ENCODE measurements at regions not wholly inside any gene's neighbourhood (a gene's known extent, or its start where the extent isn't known, plus 50 kb on each side); places are given as distances from the start of the nearest gene placed in this dataset.

DNA sequence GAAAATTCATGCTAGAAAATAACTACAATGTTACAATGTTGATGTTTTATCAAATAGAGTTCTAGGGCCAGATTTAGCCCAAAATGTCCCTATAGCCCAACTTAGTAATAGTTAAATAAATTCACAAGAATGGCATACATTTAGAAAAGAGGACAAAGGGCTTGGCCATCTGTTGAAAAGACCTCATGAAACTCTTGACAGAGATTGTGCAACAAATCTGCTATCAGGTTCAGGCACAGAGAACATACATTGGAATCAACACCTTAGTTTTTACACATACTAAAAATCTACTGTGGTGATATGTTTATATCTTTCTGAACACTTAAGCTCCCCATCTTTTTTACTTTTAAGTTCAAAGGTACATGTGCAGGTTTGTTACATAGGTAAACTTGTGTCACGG lies 298.3 kb upstream of the DACH1 start:
- DNase-seq (ENCODE audit: low read depth), result no peak

DNA sequence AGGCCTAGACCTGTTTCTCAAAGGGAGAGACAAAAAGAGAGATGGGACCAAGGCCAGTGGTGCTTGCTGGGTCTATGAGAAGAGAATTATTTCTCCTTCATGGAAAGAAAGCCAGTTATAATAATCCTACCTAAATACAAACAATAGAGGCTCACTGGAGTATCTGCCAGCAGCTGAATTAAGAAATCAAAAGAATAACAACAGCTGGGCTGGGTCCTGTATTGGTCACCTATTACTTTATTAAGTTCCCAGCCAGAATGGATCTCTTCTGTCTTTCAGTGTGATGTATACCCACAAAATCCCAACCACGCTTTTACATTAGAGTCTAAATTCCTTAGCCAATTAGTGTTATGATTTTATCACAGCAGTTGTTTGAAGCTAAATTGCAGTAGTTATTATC lies 297.8 kb upstream of the DACH1 start:
- no peak for DNase-seq (ENCODE audit: low read depth)

DNA sequence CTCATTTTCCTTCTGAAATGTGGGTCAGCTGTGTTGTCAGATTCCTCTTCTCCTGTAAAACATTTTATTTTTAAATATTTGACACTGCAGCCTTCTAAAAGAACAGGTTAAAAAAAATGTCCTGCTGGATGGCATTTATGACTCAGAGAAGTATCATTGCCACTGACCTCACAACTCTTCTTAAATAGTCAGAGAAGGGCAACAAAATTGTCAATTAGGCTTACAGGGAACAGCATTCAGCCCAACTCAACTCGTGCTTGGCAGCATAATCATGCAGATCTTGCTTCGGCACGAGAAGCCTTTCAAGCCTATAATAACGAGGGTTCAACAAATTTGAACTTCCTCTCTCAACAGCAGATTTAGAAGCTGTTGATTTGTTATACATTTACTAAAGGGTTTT lies 296.7 kb upstream of the DACH1 start:
- no peak for DNase-seq (ENCODE audit: low read depth)

DNA sequence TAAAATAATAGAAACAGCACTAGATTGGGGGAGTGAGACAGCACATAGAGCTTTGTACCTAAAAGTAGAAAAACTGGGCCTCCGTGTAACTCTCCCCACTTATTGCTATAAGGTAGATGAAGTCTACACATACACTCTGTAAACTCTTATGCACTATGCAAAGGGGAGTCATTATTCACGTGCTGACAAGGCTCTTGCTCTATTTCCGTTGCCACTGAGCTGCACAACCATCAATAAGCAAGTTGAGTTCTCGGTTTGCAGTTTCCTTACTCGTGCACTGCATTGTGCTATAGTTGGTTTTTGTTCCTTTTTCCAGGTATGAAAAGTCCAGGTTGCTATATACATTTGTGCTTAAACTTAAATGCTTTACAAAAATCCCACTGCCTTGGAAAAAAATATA lies 294.0 kb upstream of the DACH1 start:
- no peak for DNase-seq (ENCODE audit: low read depth)

DNA sequence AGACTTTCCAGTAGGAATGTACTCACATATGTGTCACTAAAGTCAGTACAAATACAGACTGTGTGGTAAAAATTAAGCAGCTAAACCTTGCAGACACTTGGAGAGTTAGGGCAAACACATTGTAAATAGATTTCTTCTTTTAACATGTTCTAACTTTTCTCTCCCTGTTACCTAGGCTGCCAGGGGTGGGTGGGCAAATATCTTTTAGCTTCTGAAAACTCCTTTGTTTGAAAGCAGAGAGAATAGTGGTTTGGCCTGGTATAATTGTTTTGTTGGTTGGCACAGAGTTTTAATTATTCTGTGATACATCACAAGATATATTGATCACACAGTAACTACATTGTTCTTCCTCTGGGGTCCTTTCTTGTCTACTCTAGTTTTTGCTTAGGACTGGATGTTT lies 289.8 kb upstream of the DACH1 start:
- DNase-seq (ENCODE audit: low read depth), result no peak

DNA sequence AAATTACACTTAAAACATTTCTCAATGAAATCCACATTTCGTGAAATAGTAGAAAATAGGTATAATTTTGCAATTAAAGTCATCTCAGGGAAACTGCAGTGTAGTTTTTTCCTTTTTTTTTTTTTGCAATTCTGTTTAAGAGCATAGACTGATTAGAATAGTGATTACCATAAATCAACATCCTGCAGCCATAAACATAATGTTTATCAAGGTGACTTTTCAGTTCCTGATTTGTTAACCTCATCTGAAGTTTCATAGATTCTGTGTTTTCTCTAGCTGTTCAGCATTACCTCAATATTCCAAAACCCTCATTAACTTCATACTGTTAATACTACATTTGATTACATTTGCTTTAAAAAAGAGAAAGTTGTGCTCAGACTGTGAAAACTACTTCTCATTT lies 286.3 kb upstream of the DACH1 start:
- DNase-seq (ENCODE audit: low read depth), result no peak

DNA sequence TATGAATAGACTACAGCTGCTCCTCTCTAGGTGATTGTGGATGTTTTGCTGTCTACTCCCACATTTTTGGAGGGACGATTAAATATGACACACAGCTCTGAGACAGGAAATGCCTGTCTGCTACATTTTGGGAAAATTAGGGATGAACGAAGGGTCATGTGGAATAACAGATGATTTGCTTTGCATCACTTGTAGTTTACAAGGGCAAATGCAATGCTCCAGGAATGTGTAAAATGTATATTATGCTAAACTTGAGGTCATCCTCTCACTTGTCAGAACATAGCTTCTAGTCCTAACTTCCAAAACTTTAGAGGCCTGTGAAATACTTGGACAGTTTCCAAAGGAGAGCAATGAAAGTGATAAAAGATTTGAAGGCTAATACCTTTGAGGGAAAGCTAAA lies 284.2 kb upstream of the DACH1 start:
- no peak for DNase-seq (ENCODE audit: low read depth)

DNA sequence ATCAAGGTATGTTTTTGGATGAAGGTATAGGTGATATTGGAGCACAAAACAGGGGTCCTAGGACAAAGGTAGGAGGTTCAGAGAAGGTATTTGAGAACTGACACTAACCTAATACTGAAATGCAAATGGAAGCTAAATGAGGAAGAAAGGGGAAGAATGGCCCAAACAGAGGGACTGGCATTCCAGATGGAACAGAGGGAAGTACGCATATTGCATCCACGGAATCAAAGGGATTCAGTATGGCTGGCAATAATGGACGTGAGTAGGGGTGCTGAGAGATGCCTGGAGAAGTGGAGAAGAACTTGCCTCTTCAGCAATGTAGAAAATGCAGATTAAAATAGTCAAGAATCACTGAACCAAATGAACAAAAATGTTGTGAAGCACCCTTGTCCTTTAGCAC lies 283.5 kb upstream of the DACH1 start:
- DNase-seq (ENCODE audit: low read depth), result no peak

DNA sequence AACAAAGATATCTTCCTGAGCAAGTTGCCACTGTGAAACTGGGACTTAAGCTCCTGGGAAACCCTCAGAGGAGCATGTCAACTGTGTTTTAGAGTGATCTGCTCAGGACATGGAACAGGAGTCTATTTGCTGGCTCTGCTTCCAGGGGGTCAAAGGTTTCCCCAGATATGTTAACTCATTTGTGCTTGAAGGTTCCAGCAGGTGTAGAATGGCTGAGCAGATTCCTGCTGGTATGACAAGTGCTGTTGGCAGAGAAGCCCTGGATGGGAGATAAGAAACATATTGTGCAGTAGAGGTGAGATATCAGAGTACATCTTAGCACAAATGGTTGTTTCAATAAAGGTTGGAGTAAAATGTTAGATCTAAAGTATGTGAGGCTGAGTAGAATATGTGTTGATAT lies 282.7 kb upstream of the DACH1 start:
- DNase-seq (ENCODE audit: low read depth), result no peak

DNA sequence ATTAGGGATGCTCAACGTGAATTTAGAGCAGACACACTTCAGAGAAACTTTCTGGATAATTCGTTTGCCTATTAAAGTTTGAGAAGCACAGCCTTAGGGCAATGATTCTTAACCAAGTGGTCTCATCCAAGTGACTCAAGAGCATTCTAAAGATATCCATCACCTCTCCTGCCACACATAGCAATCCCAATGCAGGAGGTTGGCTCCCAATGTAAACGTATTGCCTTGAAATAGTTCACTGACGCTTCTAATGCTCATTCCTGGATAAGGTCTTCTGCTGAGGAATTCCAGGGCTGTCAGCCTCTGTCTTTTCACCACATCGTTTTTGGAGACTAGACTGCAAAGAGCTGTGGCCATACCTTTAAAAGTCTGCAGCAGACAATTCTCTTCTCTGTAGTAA lies 279.8 kb upstream of the DACH1 start:
- DNase-seq (ENCODE audit: low read depth), result no peak

DNA sequence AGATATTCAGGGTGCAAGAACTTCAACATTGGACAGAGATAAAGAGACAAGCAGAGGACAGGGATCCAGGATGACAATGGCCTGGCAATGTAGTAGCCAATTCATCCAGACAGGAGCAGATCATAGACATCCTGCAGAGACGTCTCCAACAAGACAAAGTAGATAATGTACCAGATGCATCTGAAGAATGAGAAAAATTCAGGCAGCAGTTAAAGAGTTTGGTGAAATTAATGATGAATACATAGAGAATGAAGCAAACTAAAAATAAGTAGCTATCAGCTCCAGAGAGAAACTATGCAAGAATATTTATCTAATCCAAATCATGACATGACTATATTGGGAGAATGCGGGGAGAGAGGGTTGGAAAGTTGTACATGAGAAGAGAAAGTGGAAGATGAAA lies 278.4 kb upstream of the DACH1 start:
- DNase-seq (ENCODE audit: low read depth), result no peak

DNA sequence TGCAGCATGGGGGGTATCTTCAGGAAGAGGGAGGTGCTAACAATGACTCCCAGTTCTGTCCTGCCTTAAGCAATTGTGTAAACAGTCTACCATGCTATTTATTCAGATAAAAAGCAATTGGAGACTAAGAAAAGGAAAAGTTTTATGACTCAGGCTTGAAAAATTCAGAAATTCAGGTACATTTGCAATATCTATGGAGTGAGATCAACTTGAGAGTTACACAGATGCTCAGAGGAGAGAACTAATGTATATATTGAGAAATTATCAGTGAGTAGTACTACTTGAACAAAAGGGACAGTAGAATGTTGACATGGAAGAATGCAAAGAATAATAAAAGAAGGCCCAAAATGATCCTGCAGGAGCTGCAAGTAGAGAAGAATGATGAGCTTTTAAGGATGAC lies 277.6 kb upstream of the DACH1 start:
- DNase-seq (ENCODE audit: low read depth), result no peak

DNA sequence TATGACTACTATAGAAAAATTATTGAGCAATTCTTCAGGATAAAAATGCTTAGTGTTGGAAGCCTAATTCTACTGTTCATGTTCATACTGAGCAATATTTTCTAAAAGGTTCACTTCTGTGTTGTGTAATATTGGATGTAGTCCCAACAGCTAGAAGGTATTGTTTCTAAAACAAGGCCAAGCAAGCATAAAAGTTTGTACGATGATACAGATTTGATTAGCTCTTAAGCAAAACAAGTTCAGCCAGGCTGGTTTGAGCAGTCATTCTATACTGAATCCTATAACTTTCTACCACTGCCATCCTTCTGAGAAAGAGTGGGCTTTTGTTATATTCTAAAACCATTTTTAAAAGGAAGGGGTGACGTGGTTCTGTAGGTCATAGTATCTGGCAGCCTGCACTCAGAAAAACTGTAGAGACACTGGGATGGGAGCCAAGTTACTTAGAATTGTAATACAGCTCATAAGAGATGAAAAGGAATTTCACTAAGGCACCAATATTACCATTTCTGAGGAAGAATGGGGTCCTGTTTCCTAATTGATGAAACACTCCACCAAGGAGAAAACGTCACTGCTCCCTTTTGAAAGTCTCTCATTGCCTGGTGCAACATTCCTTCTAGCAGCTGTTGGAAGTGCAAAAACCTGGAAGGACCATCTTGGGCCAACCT lies 275.0 kb upstream of the DACH1 start:
- peak; percentile 26 for DNase-seq (ENCODE audit: low read depth)

DNA sequence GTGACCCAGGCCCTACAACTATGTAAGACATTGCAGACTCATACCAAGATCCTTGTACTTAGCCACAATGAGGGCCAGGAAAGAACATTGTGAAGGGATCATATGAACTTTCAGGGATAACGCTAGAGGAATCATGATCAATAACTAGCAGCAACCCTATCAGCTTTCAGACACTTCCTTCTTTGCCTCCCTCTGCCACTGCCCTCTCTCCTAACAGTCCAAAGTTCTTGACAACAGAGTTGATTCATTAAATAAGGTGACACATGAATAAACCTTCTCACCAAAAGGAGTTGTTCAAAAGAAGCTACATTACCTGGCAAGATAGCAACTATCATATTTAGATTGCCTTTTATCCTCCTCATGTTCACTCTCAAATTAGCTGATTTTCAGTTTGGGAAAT lies 272.2 kb upstream of the DACH1 start:
- no peak for DNase-seq (ENCODE audit: low read depth)

DNA sequence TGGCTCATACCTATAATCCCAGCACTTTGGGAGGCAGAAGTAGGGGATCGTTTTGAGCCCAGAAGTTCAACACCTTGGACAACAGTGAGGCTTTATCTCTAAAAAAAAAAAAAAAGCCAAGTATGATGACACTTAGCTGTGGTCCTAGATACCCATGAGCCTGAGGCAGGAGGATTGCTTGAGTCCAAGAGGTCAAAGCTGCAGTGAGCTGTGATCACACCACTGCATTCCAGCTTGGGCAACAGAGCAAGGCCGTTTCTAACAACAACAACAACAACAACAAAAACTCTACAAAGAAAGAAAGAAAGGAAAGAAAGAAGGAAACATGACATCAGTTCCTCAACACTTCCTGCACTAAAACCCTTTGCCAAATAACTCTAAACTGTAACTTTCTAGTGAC lies 265.1 kb upstream of the DACH1 start:
- no peak for DNase-seq (ENCODE audit: low read depth)

DNA sequence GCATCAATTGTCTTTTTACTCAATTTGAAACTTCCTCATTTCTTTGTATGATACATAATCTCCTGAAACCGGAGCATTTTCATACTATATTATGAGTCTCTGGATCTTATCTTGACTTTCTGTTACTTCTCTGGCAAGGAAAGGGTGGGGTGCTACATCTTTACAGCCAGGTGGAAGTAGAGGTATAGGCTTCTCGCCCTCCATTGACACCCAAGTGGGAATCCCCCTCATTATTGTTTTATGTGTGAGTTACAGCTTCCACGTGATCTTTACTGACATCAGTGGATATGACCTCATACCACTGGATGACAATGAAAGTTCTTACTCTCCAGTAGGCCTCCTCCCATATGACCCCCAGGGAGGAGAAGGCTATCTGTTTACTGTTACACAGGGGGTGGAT lies 262.1 kb upstream of the DACH1 start:
- DNase-seq (ENCODE audit: low read depth), result no peak

DNA sequence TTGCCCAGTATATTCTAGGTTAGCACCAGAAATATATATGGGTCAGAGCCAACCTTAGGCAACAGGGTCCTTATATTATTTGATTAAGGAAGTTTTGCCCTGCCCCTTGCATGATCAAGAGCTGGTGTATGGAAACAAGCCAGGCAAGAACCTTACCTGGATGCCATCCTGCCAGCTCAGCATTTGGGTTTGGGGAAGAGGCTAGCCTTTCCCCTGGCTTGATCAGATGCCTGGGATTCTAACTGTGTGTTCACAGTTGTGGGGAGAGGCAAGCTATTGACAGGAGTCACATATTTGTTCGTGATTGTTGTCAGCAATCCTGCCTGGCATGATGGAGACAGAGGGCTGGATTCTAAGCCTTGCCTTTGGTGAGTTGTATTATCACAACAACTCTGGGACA lies 260.0 kb upstream of the DACH1 start:
- DNase-seq (ENCODE audit: low read depth), result no peak

DNA sequence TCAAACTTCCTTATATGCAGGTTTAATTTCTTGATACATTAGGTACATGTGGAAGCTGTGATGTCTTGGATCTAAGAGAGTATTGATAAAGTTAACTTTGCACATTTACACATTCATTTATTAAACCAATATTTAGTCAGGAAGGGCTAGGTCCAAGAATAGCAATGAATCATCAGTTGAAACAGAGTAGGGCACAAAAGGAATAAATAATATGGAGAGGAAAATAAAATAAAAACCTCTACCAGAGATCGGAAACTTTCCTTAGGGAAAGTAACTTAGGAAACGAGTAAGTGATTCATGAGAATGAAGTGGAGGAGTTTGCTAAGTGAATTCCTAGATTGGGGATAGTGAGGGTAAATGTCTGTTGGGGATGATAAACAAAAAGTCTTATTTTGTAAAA lies 259.4 kb upstream of the DACH1 start:
- no peak for DNase-seq (ENCODE audit: low read depth)

DNA sequence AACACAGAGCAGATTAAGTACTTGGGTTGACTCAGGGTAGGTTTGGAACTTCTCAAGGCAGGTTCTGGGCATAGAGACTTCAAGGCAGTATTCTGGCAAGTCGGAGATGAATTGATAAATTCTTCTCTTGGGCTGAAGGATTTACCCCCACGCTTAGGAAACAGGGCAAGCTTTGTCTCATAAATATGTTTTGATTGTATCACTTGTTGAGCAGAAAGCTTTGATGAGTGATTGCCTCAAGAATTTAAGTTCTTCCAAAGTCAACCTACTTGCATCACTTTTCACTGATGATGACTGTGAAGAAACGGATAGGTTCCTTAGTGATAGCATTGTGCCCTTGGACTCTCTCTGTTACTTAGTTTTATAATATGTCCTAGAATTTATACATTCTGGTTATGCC lies 258.6 kb upstream of the DACH1 start:
- DNase-seq (ENCODE audit: low read depth), result peak; percentile 3

DNA sequence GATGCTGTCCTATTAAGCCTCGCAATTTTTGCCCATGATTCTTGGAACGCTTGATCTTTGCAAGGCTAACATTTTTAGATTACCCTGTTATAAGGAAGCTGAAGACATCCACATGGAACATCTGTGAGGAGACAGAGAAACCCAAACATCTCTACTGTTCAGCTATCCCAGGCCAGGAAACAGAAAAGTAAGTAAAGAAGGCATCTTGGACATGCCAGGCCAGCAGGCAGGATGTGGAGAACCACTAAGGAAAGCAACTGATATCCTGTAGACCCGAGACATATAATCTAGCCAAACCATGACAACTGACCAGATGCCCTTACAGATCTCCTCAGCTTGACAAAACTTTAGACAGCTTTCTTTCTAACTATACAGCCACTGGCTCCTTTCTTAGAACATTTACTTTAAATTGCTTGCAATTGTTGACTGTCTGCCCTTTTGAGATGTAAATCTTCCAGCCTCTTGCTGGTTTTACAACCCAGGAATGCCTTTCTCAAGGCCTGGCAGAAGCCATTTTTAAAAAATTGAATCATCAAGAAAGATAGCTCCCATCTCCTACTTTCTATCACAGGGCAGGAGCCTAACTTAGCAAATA lies 255.8 kb upstream of the DACH1 start:
- no peak for DNase-seq (ENCODE audit: low read depth)

DNA sequence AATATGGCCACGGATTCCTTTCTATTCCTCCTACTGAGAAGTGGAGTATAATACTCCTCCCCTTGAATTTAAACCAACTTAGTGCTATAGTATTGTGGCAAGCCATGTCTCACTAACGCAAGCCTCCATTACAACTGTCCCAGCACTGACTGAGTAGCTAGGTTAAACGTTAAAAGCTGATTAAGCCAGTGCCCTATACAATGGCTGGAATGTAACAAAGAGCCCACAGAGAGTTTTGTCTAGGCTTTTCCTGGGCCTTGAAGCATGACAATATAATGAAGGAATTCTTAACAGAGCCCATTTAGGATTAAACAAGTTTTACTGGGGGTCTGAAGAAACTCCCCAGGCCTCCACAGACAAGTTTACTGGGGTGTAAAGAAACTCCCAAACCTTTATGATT lies 254.5 kb upstream of the DACH1 start:
- DNase-seq (ENCODE audit: low read depth), result no peak

DNA sequence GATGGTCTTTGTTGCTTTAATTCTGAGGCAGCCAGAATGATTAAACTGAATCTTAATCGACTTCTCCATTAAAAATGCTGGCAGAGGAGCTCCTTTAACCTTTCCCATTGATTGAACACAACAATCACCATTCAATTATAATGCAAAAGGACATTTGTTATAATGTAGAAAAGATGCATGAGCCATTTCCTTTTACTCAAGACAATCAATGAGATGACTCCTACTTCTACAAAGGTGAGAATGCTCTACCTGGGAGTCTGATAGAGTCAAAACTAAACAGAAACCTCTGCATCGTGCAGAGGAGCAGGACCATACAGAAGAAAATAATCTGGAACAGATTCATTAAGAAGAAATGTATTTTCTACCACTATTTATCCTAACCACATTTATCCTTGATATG lies 253.6 kb upstream of the DACH1 start:
- no peak for DNase-seq (ENCODE audit: low read depth)

DNA sequence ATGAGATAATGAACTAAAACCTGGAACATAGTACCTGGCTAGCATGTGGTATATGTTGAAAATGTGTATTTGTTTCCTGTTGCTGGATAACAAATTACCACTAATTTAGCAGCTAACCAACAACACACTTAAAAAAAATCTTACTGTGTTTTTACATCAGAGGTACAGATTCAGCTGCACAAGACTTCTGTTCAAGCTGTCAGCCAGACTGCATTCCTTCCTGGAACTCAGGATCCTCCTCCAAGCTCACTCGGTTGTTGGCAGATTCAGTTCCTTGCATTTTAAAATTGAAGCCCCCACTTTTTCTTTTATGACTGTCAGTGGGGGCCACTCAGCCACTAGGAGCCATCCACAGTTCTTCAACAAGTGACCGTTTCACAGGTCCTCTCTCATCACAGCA lies 246.9 kb upstream of the DACH1 start:
- no peak for DNase-seq (ENCODE audit: low read depth)

DNA sequence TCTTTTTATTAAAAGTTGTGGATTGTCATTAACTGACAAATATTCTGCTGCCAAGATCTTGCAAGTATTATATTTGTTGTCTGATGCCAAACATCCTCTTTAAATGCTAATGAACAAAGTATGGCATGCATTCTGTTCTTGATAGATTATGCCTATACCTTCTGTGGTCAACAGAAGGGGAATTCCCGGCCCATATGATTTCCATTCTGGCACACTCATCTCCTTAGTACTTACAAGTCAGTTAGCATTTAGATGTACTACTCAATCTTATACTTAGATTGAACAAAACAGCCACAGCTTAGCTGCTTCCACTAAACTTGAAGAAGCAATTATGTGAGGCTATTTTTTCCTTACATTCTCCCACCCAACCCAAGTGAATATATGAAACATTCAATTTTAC lies 246.1 kb upstream of the DACH1 start:
- no peak for DNase-seq (ENCODE audit: low read depth)

DNA sequence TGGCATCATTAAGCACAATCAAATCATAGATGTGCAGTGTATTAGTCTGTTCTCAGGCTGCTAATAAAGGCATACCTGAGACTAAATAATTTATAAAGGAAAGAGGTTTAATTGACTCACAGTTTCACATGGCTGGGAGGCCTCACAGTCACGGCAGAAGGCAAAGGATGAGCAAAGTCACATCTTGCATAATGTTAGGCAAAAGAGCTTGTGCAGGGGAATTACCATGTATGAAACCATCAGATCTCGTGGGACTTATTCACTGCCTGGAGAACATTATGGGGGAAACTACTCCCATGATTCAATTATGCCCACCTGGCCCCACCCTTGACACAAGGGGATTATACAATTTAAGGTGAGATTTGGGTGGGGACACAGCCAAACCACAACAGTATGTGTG lies 245.2 kb upstream of the DACH1 start:
- no peak for DNase-seq (ENCODE audit: low read depth)

Measured in fibroblast of the conjunctiva (primary cell).